HCT116 (cell line): ENCODE measurements at regions not wholly inside any gene's neighbourhood (a gene's known extent, or its start where the extent isn't known, plus 50 kb on each side); places are given as distances from the start of the nearest gene placed in this dataset.

Experiments
- CBX3 ChIP-seq: IDR thresholded peaks from 2 replicates; pipeline ENCODE4 v1.6.1; 2012; ENCODE audit warnings: low read depth
- CEBPB ChIP-seq: IDR thresholded peaks from 2 replicates; pipeline ENCODE4 v1.6.1; 2012; ENCODE audit warnings: low read depth
- EZH2 ChIP-seq: fragments of 200-600 bp; sonication (generic); IDR thresholded peaks from 2 replicates; pipeline ENCODE4 v1.6.1; 2017; ENCODE audit warnings: antibody characterized with exemption, mixed run types
- POLR2A ChIP-seq: IDR thresholded peaks from 2 replicates; pipeline ENCODE4 v1.7.0; 2011; ENCODE audit warnings: borderline replicate concordance; ENCODE audit not compliant: insufficient read depth, insufficient read length; ENCODE audit errors: extremely low read depth
- TF ChIP-seq, protein P1 (sequence below), 3 experiments: fragments of 200-600 bp in 1 of 3; sonication (generic) in 1 of 3; IDR thresholded peaks in 2 of 3; conservative IDR thresholded peaks in 1 of 3; 2 replicates each; pipeline ENCODE4 v1.5.1; 2012 to 2017; ENCODE audit warnings: low read depth in 2 of 3, low read length in 2 of 3, antibody characterized with exemption in 1 of 3, borderline replicate concordance in 1 of 3, control low read depth in 1 of 3, mild to moderate bottlenecking in 1 of 3, mixed read lengths in 1 of 3, mixed run types in 1 of 3, moderate library complexity in 1 of 3; ENCODE audit not compliant: insufficient read depth in 1 of 3

DNA sequence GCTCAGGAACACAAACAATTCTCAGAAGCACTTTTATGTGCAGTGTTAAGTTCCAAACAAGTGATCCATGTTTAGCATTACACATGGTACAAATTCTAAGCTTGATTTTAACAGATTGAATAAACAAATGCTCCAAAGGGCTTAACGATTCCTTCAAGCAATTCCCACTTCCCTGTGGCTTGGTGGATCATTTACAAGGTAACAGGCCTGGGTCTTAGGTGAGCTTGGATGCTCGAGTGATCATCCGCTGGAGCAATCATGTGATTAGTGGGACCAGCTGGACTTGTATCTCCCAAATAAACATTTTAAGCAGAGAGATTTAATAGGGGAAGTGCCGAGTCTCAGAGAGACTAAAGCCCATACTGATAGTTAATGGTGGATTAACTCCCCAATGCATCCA is 70.7 kb downstream of the CALM1 start:
- TF ChIP-seq, protein P1, sequence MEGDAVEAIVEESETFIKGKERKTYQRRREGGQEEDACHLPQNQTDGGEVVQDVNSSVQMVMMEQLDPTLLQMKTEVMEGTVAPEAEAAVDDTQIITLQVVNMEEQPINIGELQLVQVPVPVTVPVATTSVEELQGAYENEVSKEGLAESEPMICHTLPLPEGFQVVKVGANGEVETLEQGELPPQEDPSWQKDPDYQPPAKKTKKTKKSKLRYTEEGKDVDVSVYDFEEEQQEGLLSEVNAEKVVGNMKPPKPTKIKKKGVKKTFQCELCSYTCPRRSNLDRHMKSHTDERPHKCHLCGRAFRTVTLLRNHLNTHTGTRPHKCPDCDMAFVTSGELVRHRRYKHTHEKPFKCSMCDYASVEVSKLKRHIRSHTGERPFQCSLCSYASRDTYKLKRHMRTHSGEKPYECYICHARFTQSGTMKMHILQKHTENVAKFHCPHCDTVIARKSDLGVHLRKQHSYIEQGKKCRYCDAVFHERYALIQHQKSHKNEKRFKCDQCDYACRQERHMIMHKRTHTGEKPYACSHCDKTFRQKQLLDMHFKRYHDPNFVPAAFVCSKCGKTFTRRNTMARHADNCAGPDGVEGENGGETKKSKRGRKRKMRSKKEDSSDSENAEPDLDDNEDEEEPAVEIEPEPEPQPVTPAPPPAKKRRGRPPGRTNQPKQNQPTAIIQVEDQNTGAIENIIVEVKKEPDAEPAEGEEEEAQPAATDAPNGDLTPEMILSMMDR (IDR thresholded peaks at IDR 0.05 in 2 of 3, conservative IDR thresholded peaks at IDR 0.05 in 1 of 3; ENCODE audit: borderline replicate concordance in 1 of 3, insufficient read depth in 1 of 3, low read depth in 2 of 3, low read length in 2 of 3): no peak
- TF ChIP-seq POLR2A (no peak), EZH2 (no peak), CEBPB (no peak), CBX3 (no peak)
